ENCODE measurements at regions not wholly inside any gene's neighbourhood (a gene's known extent, or its start where the extent isn't known, plus 50 kb on each side); places are given as distances from the start of the nearest gene placed in this dataset.

DNA sequence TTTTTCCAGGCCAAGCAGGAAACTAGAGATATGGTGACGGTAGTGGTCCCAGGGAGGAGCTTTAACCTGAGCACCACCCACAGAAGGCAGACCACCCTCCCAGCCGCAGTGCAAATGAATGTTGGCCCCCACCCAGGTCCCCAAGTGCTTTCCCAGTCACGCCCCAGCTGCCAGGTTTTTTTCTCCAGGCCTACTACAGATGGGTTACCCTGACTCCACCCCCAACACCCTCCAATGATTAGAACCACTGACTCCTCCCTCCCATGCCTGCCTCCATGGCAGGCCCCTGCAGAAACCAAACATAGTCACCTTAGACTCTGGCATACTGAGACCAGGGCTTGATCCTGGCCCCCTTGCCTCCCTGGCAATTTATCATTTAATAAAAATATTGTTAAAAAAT lies 58.7 kb upstream of the CHST1 start:
- no peak for DNase-seq (ENCODE audit: low spot score)

GRCh38 chr11:45723397-45723796 lies 58.0 kb upstream of the CHST1 start:
- no peak for DNase-seq (ENCODE audit: low spot score)

DNA sequence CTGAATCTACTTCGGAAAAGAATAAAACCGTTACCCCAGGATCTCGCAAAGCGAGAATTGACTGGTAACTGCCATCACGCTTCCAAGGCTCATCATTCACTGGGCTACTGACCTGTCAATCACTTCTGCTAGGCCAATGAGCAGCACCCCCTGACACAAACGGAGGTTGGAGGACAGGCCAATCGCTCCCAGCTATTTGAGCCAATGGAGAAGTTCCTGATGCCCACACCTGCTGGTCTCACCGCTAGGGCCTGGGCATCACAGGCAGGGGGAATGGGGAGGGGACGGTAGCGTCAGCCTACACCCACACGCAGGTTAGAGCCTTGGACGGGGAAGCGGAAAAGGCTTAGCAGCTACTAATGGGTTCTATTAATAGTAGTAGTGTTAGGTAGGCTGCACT lies 56.7 kb upstream of the CHST1 start:
- DNase-seq (ENCODE audit: low spot score): no peak

DNA sequence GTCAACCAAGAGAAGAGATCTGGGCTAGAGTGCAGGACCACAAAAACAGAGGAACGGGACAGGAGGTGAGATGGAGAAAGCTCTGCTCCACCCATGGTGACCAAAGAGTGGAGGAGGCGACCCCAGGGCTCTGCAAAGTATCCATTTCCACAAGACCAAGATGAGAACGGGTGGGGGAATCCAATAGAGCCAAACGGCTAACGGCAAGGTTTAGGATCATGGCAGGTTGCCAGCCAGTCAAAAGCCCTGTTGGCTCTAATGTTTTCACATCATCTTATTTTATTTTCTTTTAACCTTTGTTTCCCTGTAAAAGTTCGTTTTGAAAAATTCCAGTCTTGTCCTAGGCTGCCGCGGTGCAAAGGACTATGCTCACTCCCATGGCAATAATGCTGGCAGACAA lies 52.1 kb upstream of the CHST1 start:
- DNase-seq (ENCODE audit: low spot score): no peak

DNA sequence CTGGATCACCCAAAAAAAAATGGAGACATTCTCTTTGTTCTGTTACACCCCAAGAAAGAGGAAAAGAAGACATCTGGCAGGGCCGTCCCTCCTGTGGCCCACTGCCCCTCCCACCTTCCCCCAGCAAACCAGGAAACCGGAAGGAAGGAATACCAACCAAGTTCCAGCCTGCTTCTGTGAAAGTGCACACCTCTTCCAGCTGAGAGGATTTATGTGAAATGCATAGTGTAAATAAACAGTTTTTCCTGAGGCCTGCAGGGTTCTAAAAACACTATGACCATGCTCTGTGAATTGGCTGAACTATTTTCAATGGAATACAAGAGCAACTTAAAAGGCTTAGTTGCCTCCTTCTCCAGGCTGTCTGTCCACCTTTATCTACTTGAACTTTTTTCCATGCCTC lies 50.0 kb upstream of the CHST1 start:
- DNase-seq (ENCODE audit: low spot score): no peak
